ENCODE measurements at regions not wholly inside any gene's neighbourhood (a gene's known extent, or its start where the extent isn't known, plus 50 kb on each side); places are given as distances from the start of the nearest gene placed in this dataset.

DNA sequence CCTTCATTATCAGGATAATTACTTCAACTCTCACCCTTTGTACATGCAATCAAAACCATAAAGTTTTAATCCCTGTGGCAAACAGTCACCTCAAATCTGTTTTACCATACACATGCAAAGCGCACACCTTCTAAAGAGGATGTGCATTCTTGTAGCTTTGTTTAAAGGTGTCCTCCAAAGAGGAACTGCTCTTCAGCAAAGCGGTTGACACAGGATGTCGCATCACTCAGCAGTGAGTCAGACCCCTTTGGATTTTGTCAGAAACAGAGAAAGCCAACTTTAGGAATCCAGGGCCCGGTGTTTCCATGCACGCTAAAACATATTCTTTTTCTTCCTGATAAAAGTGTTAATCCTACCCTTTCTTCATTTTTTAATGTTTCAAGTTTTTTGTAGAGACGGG is 268.3 kb upstream of the ARID1B start:
- Histone ChIP-seq H3K27ac (no peak overlapping the region), H3K27me3 (ENCODE audit: insufficient read depth, low read depth, severe bottlenecking) (no peaks in the 10 kb centered on the region), H3K9me3 (ENCODE audit: severe bottlenecking) (no peaks in the 10 kb centered on the region), H3K36me3 (no peaks in the 10 kb centered on the region), H3K4me3 (ENCODE audit: low read depth, low read length) (no peak overlapping the region)
- TF ChIP-seq, protein P1, sequence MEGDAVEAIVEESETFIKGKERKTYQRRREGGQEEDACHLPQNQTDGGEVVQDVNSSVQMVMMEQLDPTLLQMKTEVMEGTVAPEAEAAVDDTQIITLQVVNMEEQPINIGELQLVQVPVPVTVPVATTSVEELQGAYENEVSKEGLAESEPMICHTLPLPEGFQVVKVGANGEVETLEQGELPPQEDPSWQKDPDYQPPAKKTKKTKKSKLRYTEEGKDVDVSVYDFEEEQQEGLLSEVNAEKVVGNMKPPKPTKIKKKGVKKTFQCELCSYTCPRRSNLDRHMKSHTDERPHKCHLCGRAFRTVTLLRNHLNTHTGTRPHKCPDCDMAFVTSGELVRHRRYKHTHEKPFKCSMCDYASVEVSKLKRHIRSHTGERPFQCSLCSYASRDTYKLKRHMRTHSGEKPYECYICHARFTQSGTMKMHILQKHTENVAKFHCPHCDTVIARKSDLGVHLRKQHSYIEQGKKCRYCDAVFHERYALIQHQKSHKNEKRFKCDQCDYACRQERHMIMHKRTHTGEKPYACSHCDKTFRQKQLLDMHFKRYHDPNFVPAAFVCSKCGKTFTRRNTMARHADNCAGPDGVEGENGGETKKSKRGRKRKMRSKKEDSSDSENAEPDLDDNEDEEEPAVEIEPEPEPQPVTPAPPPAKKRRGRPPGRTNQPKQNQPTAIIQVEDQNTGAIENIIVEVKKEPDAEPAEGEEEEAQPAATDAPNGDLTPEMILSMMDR (IDR thresholded peaks at IDR 0.05; ENCODE audit: low read depth, low read length): no peak
- DNase-seq: no peak

DNA sequence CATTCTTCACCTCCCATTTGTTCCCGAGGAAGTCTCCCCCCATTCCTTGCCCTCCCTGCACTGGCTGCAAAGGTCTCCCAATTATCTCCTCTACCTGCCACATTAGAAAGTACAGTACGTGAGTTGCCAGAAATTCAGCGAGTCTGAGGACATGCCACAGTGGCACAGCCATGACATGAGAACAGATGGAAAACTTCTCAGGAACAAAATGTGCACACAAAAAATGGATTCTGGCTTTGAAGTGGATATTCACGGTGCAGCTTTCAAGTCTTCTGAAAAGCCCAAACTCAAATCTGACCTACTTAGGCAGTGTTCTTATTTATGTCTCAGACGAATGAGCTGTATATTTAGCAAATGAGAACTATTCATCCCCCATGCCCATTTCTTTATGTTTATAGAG is 269.1 kb upstream of the ARID1B start:
- TF ChIP-seq, protein P1 (IDR thresholded peaks at IDR 0.05; ENCODE audit: low read depth, low read length): no peak
- Histone ChIP-seq H3K36me3 (no peaks in the 10 kb centered on the region), H3K27me3 (ENCODE audit: insufficient read depth, low read depth, severe bottlenecking) (no peaks in the 10 kb centered on the region), H3K9me3 (ENCODE audit: severe bottlenecking) (no peaks in the 10 kb centered on the region), H3K4me3 (ENCODE audit: low read depth, low read length) (no peak overlapping the region), H3K27ac (no peak overlapping the region)
- no peak for DNase-seq

DNA sequence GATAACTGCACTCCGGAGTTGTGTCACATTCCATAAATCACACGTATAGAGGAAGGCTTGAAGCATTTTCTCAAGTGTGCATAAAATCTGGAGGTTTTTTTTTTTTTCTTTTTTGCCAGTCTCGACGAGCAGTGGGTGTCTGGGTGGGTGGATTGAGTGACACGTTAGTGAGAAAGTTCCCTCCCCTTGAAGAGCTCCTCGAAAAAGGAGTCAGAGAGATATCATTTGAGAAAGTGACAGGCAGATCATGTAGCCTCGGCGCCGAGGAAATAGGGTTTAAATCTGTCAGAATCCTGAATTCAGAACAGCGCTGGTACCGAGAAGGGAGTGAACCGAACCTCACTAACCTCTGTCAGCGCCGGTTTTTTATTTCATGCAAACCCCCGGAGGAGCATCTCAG is 269.5 kb upstream of the ARID1B start:
- H3K27me3 ChIP-seq (ENCODE audit: insufficient read depth, low read depth, severe bottlenecking): no peaks in the 10 kb centered on the region
- TF ChIP-seq, protein P1 (IDR thresholded peaks at IDR 0.05; ENCODE audit: low read depth, low read length): no peak
- H3K36me3 ChIP-seq: no peaks in the 10 kb centered on the region
- no peak overlapping the region for H3K4me3 ChIP-seq (ENCODE audit: low read depth, low read length)
- no peaks in the 10 kb centered on the region for H3K9me3 ChIP-seq (ENCODE audit: severe bottlenecking)
- H3K27ac ChIP-seq: no peak overlapping the region
- no peak for DNase-seq

DNA sequence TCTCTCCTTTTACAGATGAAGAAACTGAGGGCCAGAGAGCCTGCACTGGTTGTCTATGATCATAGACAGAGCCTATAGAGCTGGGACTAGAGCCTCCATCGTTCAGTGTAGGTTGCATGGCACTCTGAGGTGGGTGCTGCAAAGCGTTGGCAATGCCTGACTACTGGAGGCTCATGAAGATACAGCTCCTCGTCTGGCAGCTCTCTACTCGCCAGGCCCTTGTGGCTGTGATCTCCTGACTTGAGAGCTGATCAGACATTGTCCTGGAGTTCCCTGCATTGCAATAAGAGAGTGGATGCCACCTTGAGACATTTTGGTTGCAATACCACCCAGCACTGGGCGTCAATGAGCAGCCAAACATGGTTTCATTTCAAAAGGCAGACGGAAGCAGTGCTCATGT is 270.1 kb upstream of the ARID1B start:
- Histone ChIP-seq H3K4me3 (ENCODE audit: low read depth, low read length) (no peak overlapping the region), H3K36me3 (no peaks in the 10 kb centered on the region), H3K9me3 (ENCODE audit: severe bottlenecking) (no peaks in the 10 kb centered on the region), H3K27ac (no peak overlapping the region), H3K27me3 (ENCODE audit: insufficient read depth, low read depth, severe bottlenecking) (no peaks in the 10 kb centered on the region)
- TF ChIP-seq, protein P1 (IDR thresholded peaks at IDR 0.05; ENCODE audit: low read depth, low read length): no peak
- DNase-seq: no peak

DNA sequence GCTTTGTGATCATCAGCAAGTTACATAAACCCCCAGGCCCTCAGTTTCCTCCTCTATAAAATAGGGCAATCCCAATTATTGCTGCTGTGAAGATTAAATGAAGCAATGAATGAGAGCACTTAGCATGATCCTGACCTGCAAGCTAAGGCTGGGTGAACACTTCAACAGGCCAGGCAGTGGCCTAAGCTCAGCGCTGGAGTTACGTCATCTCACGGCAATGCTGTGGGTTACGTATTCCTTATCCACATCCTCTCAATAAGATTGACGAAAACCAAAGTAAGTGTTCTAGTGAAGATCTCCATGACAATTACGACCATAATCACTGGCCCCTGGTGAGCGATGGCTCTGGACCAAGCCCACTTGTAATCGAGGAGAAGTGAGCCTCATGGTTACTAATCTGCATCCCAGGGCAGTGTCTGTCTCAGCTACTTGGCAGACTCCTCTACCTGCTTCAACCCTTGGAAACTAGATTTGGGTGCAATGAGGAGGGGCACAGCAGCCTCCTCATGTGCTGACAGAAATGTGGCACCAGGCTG is 274.1 kb upstream of the ARID1B start:
- Histone ChIP-seq H3K27ac (no peak overlapping the region), H3K27me3 (ENCODE audit: insufficient read depth, low read depth, severe bottlenecking) (no peaks in the 10 kb centered on the region), H3K36me3 (no peaks in the 10 kb centered on the region), H3K9me3 (ENCODE audit: severe bottlenecking) (no peaks in the 10 kb centered on the region), H3K4me3 (ENCODE audit: low read depth, low read length) (no peak overlapping the region)
- TF ChIP-seq, protein P1 (IDR thresholded peaks at IDR 0.05; ENCODE audit: low read depth, low read length): no peak
- DNase-seq: no peak

DNA sequence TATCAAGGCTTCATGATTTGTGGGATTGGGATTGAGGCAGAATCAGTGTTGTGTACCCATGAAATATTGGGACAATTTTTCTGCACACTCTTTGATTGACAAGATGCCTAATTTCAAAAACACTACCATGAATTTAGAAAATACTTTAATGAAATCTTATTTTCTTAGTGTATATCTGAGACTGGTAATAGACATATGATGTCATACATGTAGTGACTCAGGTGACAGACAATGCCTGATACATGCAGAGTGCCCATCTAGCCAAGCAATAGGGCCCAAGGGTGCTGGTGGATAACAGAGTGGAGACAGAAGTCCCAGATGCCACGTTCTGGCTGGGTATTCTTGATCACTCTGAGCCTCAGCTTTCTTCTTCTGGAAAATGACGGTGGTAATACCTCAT is 279.6 kb upstream of the ARID1B start:
- Histone ChIP-seq H3K9me3 (ENCODE audit: severe bottlenecking) (no peaks in the 10 kb centered on the region), H3K27me3 (ENCODE audit: insufficient read depth, low read depth, severe bottlenecking) (no peaks in the 10 kb centered on the region), H3K4me3 (ENCODE audit: low read depth, low read length) (no peak overlapping the region), H3K36me3 (no peaks in the 10 kb centered on the region), H3K27ac (no peak overlapping the region)
- DNase-seq: no peak
- TF ChIP-seq, protein P1 (IDR thresholded peaks at IDR 0.05; ENCODE audit: low read depth, low read length): no peak

Measured in WERI-Rb-1 (cell line).